ENCODE measurements at regions not wholly inside any gene's neighbourhood (a gene's known extent, or its start where the extent isn't known, plus 50 kb on each side); places are given as distances from the start of the nearest gene placed in this dataset.

GRCh38 chr2:53422979-53423378 lies 344.6 kb upstream of the CHAC2 start:
- 47% methylated on average over 3 of the region's 3 CpGs for WGBS (ENCODE audit: missing lambda C conversion rate)

GRCh38 chr2:53417385-53417784 lies 350.2 kb upstream of the CHAC2 start:
- Histone ChIP-seq H3K4me2 (no peak overlapping the region), H3K4me3 (no peak overlapping the region), H3K9me3 (no peaks in the 10 kb centered on the region), H3K27ac (no peak overlapping the region), H3K4me1 (no peaks in the 10 kb centered on the region)
- CTCF ChIA-PET = interaction anchor here (0.6 kb wide), 1 partner anchor 607 kb away, joined by 4 read pairs; no protein-coding TSS in a partner anchor
- DNase-seq (ENCODE audit: low read depth in 1 of 2, low spot score in 1 of 2) = no peak
- 70% methylated on average over 2 of the region's 2 CpGs for WGBS (ENCODE audit: missing lambda C conversion rate)
- FAIRE-seq = no peak
- POLR2A ChIA-PET = no interaction called here
- no peak for ATAC-seq
- TF ChIP-seq ELK1 (IDR thresholded peaks at IDR 0.05; ENCODE audit: low read depth, low read length) (no peak), HOXA7 (CRISPR knock-in tag; IDR thresholded peaks at IDR 0.05) (no peak), HMGXB4 (CRISPR knock-in tag; IDR thresholded peaks at IDR 0.05; ENCODE audit: borderline replicate concordance) (no peak), TP53 (CRISPR knock-in tag; IDR thresholded peaks at IDR 0.05) (no peak), PBX3 (IDR thresholded peaks at IDR 0.05) (no peak), ATOH8 (CRISPR knock-in tag; IDR thresholded peaks at IDR 0.05; ENCODE audit: low read depth) (no peak), HES2 (IDR thresholded peaks at IDR 0.05) (no peak), JUNB (IDR thresholded peaks at IDR 0.05) (no peak), POLR2AphosphoS2 (conservative IDR thresholded peaks at IDR 0.05; ENCODE audit: low read length) (no peak), NFE2L2 (conservative IDR thresholded peaks at IDR 0.05; ENCODE audit: low read length) (no peak), CTCF (IDR thresholded peaks at IDR 0.05) (no peak), RARB (CRISPR knock-in tag; IDR thresholded peaks at IDR 0.05) (no peak), BCL3 (IDR thresholded peaks at IDR 0.05) (no peak)

More at GRCh38 chr2:53422979-53423378, 344.6 kb upstream of the CHAC2 start:
- Histone ChIP-seq H3K9me3 (no peaks in the 10 kb centered on the region), H3K4me1 (no peaks in the 10 kb centered on the region), H3K4me3 (no peak overlapping the region), H3K27ac (no peak overlapping the region), H3K4me2 (no peak overlapping the region)
- peak in 1 of 2 experiments; percentile 85; a peak in 3 of 6 replicates for ATAC-seq
- TF ChIP-seq RAD21 (conservative IDR thresholded peaks at IDR 0.05 in 1 of 2, IDR thresholded peaks at IDR 0.05 in 1 of 2) = peak; percentile 54 to 63
- TF ChIP-seq SMC3 (IDR thresholded peaks at IDR 0.05) = peak; percentile 32; the same call in 2 of the 3 replicates
- TF ChIP-seq HEYL (CRISPR knock-in tag; IDR thresholded peaks at IDR 0.05) = no peak
- TF ChIP-seq HOXA7 (CRISPR knock-in tag; IDR thresholded peaks at IDR 0.05) = no peak
- no peak for TF ChIP-seq RARB (CRISPR knock-in tag; IDR thresholded peaks at IDR 0.05)
- no peak for TF ChIP-seq RFX5 (IDR thresholded peaks at IDR 0.05)
- no peak for TF ChIP-seq CHD2 (IDR thresholded peaks at IDR 0.05; ENCODE audit: low read length, partially characterized antibody)
- TF ChIP-seq HDAC2 (IDR thresholded peaks at IDR 0.05) = no peak
- TF ChIP-seq GATA3 (IDR thresholded peaks at IDR 0.05; ENCODE audit: borderline replicate concordance) = no peak
- peak; percentile 38 for TF ChIP-seq CTCF (IDR thresholded peaks at IDR 0.05)
- DNase-seq (ENCODE audit: low read depth in 1 of 2, low spot score in 1 of 2) = peak in 1 of 2 experiments; percentile 48
- FAIRE-seq = no peak
- ChIA-PET CTCF (interaction anchor here (0.7 to 1.0 kb wide), 2 partner anchors 25 to 61 kb away, joined by 3 read pairs; no protein-coding TSS in a partner anchor), POLR2A (no interaction called here)

All from A549 (cell line).